ENCODE measurements at regions not wholly inside any gene's neighbourhood (a gene's known extent, or its start where the extent isn't known, plus 50 kb on each side); places are given as distances from the start of the nearest gene placed in this dataset.

DNA sequence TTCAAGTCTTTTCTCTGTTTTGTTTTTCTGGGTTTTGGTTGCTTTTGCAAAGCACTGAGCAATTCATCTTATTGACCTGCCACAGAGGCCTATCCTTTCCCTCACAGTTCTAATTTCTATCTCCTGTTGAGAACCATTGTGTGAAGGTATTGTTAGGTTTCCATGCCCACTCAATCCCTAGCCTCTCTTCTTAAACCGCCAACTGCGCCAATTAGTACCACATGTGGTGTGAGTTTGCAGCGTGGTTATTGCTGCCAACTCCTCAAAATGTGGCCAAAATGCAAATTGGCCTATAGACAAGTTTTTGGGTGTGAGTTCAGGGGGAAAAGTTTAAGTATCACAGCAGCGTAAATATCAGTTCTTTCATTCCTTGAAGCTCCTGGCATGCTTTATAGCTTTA lies 232.6 kb downstream of the FLRT2 start (continued):
- TF ChIP-seq ZNF101 (CRISPR knock-in tag; IDR thresholded peaks at IDR 0.05; ENCODE audit: borderline replicate concordance, low read depth), result no peak

- H4K20me1 ChIP-seq (ENCODE audit: insufficient read depth, low read length), result no peaks in the 10 kb centered on the region
- H3K36me3 ChIP-seq (replicated peaks in 1 of 2; ENCODE audit: control insufficient read depth in 1 of 2, insufficient read depth in 2 of 2, low read length in 2 of 2), result no peaks in the 10 kb centered on the region
- 1% methylated on average over 2 of the region's 2 CpGs for WGBS (ENCODE audit: low lambda C conversion rate)
- no peaks in the 10 kb centered on the region for H3K4me1 ChIP-seq (ENCODE audit: insufficient read depth, low read length)
- TF ChIP-seq SAFB2 (CRISPR knock-in tag; IDR thresholded peaks at IDR 0.05; ENCODE audit: borderline replicate concordance, low read depth) (no peak), ZMAT3 (CRISPR knock-in tag; conservative IDR thresholded peaks at IDR 0.05) (no peak), ZBTB38 (CRISPR knock-in tag; IDR thresholded peaks at IDR 0.05) (no peak), MTF1 (CRISPR knock-in tag; IDR thresholded peaks at IDR 0.05) (no peak), MBNL3 (CRISPR knock-in tag; conservative IDR thresholded peaks at IDR 0.05) (no peak), GPN1 (CRISPR knock-in tag; IDR thresholded peaks at IDR 0.05; ENCODE audit: borderline replicate concordance) (no peak)
- intact Hi-C loops (cut with micrococcal nuclease; ENCODE audit: unreplicated experiment), result no loop called here
- no peak overlapping the region for H3K27ac ChIP-seq (ENCODE audit: extremely low read length, insufficient read depth, low read length)
- in situ Hi-C loops (cut with HindIII; ENCODE audit: extremely low pct_ligation_motif_present, low pct_unique_long_range_greater_than_20kb), result no loop called here
- POLR2A ChIA-PET, result no interaction called here
- H3K4me2 ChIP-seq (ENCODE audit: low read depth, low read length), result no peak overlapping the region
- H3K27me3 ChIP-seq (ENCODE audit: control insufficient read depth in 1 of 2, insufficient read depth in 2 of 2, low read length in 2 of 2), result no peaks in the 10 kb centered on the region
- no peak for DNase-seq (ENCODE audit: low spot score)
- H3K9me3 ChIP-seq (ENCODE audit: low read length), result peaks cover 91% of the 10 kb centered on the region
- BruUV-seq (replicated peaks), result no TSS peak
- CTCF ChIA-PET (ENCODE audit: low intra/inter-chr PET ratio, low total read pairs), result no interaction called here
- no peak overlapping the region for H2AFZ ChIP-seq (ENCODE audit: low read length)
- no peak overlapping the region for H3K4me3 ChIP-seq (replicated peaks in 1 of 3; ENCODE audit: insufficient read depth in 1 of 3, low read depth in 2 of 3, low read length in 3 of 3)
- H3K79me2 ChIP-seq (ENCODE audit: insufficient read depth, low read length), result no peaks in the 10 kb centered on the region
- no peak overlapping the region for H3K9ac ChIP-seq (ENCODE audit: insufficient read depth, low read depth, low read length)
- no peak for ATAC-seq
- no peak for FAIRE-seq
Observed at GRCh38 chr14:85752175-85752574, 222.2 kb downstream of the FLRT2 start.

DNA sequence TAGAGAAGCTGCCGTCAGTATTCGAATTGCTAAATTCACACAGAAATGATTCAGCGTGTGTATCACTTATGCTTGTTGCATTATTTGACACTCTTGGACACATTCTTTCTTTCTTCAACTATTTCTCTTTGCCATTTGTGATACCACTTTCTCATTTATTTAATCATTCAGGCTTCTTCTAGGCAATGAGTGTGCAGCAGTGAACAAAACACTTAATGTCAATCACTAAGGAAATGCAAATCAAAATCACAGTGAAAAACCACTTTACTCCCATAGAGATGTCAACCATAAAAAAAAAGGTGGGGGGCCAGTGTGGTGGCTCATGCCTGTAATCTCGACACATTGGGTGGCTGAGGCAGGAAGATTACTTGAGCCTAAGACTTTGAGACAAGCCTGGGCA lies 214.6 kb downstream of the FLRT2 start:
- H3K9me3 ChIP-seq (ENCODE audit: low read length), result peaks cover 95% of the 10 kb centered on the region
- H3K36me3 ChIP-seq (replicated peaks in 1 of 2; ENCODE audit: control insufficient read depth in 1 of 2, insufficient read depth in 2 of 2, low read length in 2 of 2), result no peaks in the 10 kb centered on the region
- no peak overlapping the region for H3K4me3 ChIP-seq (replicated peaks in 1 of 3; ENCODE audit: insufficient read depth in 1 of 3, low read depth in 2 of 3, low read length in 3 of 3)
- no peaks in the 10 kb centered on the region for H3K79me2 ChIP-seq (ENCODE audit: insufficient read depth, low read length)
- DNase-seq (ENCODE audit: low spot score) (no peak), ATAC-seq (no peak), FAIRE-seq (no peak)
- H2AFZ ChIP-seq (ENCODE audit: low read length), result no peak overlapping the region
- 2% methylated on average over 4 of the region's 4 CpGs for WGBS (ENCODE audit: low lambda C conversion rate)
- no peaks in the 10 kb centered on the region for H3K4me1 ChIP-seq (ENCODE audit: insufficient read depth, low read length)
- no peaks in the 10 kb centered on the region for H4K20me1 ChIP-seq (ENCODE audit: insufficient read depth, low read length)
- ChIA-PET POLR2A (no interaction called here), CTCF (ENCODE audit: low intra/inter-chr PET ratio, low total read pairs) (no interaction called here)
- H3K4me2 ChIP-seq (ENCODE audit: low read depth, low read length), result no peak overlapping the region
- H3K27me3 ChIP-seq (ENCODE audit: control insufficient read depth in 1 of 2, insufficient read depth in 2 of 2, low read length in 2 of 2), result no peaks in the 10 kb centered on the region
- BruUV-seq (replicated peaks), result no TSS peak
- in situ Hi-C loops (cut with HindIII; ENCODE audit: extremely low pct_ligation_motif_present, low pct_unique_long_range_greater_than_20kb), result no loop called here
- no peak overlapping the region for H3K27ac ChIP-seq (ENCODE audit: extremely low read length, insufficient read depth, low read length)
- no peak overlapping the region for H3K9ac ChIP-seq (ENCODE audit: insufficient read depth, low read depth, low read length)
- intact Hi-C loops (cut with micrococcal nuclease; ENCODE audit: unreplicated experiment), result no loop called here
- no peak for TF ChIP-seq MXD4 (CRISPR knock-in tag; IDR thresholded peaks at IDR 0.05)
- no peak for TF ChIP-seq ZNF34 (CRISPR knock-in tag; IDR thresholded peaks at IDR 0.05; ENCODE audit: borderline replicate concordance)
- no peak for TF ChIP-seq JDP2 (CRISPR knock-in tag; IDR thresholded peaks at IDR 0.05; ENCODE audit: borderline replicate concordance)
- no peak for TF ChIP-seq ZNF710 (CRISPR knock-in tag; IDR thresholded peaks at IDR 0.05; ENCODE audit: borderline replicate concordance)
- no peak for TF ChIP-seq TFAP4 (IDR thresholded peaks at IDR 0.05; ENCODE audit: borderline replicate concordance, low read depth)
- TF ChIP-seq HMGA1 (CRISPR knock-in tag; conservative IDR thresholded peaks at IDR 0.05), result no peak
